ENCODE measurements at regions not wholly inside any gene's neighbourhood (a gene's known extent, or its start where the extent isn't known, plus 50 kb on each side); places are given as distances from the start of the nearest gene placed in this dataset.

- TF ChIP-seq SUZ12 (IDR thresholded peaks at IDR 0.05; ENCODE audit: extremely low read depth, insufficient read depth, insufficient read length) (no peak), YY1 (IDR thresholded peaks at IDR 0.05; ENCODE audit: insufficient read depth, insufficient read length) (no peak), ZNF274 (IDR thresholded peaks at IDR 0.05; ENCODE audit: low read depth, low read length) (no peak)
Measured at GRCh38 chr14:79971330-79971729, 240.0 kb downstream of the DIO2 start.
